MV-4-11 (cell line): ENCODE measurements at regions not wholly inside any gene's neighbourhood (a gene's known extent, or its start where the extent isn't known, plus 50 kb on each side); places are given as distances from the start of the nearest gene placed in this dataset.
A peak's percentile ranks its signal among the peaks of the same experiment; 100 is the strongest.

Experiments used
- DNase-seq: peaks from one replicate; lab custom pipeline; 2025; lab: John Stamatoyannopoulos, UW

DNA sequence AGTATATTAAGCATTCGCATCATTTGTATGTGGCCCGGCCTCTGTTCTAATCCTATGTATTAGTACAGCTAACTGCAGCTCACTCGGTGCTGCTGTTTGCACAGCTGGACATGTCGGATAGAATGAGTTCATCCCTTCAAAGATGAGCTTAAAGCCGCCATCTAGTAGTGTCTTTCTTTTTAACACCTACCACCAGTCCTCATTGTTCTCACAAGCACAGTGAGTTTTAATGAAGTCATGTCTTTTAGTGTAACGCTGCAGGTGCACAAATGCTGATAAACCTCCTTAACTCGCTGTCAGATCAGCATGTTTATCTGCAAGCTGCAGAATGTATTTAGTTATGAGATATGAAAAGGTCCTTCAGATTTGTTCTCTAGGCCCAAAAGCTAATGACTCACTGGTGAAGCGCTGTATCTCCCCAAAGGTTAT lies 247.5 kb downstream of the MTERF1 start:
- DNase-seq = no peak

DNA sequence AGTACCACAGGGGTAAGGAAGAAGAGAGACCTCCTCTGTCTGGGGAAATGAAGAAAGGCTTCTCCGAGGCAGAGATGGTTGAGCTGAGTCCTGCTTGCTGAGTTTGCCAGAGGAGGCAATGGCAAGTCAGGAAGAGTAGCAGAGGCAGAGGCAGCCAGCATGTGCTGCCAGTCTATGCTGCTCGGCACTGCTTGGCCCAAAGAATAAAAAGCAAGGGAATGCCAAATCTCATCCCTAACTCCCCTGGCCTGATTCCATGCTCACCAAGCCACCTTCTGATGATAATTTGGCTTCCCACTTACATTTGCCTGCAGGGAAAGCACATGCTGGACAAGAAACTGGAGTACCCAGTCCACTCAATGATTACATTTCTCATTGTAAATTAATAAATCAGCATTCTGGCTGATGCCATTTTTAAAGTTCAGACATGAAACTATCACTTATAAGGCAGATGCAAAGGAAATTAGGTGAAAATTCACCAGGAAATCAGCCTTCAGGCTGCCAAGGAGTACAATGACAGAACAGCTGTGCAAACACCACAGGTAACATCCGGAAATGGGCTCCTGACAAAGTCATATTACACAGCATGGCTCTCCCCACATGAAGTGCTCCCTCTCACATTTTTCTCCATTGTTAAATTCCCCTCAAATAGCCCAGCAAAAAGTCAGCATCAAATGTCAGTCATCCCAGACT lies 245.9 kb downstream of the MTERF1 start:
- no peak for DNase-seq

DNA sequence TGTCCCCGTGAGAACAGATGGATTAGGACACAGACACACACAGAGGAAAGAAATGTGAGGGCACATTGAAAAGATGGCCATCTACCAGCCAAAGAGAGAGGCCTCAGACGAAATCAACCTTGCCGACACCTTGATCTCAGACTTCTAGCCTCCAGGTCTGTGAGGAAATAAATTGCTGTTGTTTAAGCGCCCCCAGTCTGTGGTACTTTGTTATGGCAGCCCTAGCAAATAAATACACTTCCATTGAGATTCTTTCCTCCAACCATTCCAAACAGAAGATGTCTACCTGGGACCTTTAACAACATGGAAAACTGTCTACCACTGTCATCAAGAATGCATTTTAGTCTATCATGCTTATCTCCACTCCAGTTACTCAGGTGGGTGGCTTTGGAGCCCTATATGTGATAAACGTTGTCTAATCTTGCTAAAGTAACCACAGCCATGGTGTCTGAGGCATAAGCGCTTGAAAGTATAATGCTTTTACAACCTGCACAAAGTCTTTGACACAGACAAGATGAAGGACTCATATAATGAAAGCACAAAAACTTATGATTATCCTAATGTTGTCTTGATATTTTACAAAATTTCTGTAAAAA lies 244.3 kb downstream of the MTERF1 start:
- DNase-seq = peak; percentile 4

DNA sequence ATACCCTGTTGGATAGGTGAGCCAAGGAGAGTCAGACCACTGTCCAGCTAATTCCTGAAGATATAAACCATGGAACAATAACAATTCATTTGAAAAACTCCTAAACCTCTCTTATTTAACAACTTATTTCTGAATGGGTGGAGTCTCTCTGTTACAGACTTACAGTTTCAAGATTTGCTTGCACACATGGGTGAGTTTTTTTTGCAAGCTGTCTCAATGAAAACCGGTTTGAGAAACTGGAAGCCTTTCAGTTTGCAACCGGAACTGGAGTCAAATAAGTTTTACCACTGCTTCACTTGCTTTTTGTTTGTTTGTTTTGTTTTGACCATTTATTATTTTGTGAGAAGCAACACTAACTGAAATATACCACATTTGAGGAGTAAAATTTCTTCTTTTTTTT lies 243.8 kb downstream of the MTERF1 start:
- DNase-seq = no peak

DNA sequence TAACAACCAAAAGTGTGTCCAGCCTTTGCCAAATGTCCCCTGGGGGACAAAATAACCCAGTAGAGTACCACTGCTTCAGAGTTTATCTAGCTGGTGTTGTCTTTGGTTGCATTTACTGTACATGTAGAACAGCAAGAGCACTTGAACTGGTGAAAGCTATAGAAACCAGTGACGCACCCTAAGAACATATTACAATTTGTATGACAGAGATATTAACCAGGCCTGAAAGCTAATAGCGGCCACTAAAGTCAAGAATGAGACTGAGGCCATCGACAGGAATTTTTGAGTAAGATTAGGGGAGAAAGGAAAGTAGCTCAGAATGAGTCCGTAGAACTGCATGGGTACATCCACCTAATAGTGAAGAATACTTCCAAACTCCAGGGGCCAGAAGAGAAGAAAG lies 236.2 kb downstream of the MTERF1 start:
- DNase-seq = no peak

DNA sequence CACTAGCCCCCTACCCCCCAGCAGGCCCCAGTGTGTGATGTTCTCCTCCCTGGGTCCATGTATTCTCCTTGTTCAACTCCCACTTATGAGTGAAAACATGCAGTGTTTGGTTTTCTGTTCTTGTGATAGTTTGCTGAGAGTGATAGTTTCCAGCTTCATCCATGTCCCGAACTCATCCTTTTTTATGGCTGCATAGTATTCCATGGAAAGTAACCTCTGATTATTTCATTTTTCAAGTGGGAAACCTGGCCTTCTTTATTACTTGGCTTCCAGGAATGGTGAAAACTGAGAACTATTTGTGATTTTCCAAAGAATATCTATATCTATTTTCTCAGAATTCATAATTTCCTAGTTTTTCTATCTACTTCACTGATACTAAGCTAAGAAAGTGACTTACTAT lies 235.0 kb downstream of the MTERF1 start:
- DNase-seq = no peak

DNA sequence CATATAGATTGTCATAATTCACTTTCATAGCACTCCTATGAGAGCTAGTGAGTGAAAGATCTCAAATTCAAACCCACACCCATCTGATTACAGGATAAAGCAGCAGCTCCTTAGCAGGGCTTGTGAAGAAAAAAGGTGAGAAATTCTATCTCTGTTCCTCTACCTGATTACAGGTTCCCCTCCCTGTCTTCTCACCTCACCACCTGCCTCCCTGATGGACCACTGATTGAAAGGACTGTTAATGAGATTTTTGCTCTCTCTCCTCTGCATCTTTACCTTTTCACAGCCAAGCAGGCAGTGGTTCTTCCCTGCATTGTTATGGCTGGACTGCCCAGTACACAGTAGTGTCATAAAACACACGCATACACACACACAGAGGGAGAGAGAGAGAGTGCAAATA lies 228.5 kb downstream of the MTERF1 start:
- no peak for DNase-seq

DNA sequence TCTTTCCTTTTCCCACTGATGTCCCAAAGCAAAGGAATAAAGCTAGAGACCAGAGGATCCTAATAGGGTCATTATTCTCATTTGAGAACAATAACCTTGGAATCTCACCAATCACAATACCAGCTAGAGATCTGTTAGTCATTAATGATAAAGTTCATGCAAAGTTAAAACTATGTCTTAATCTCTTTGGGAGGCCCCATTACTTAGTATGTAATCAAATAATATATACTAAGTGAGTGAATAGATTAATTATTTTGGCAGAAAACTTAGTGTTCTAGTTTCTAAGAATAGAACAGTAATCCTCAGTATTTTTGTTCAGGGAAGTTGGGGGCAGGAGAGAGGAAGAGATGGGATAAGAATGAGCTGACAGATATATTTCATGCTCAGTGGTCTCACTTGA lies 227.2 kb downstream of the MTERF1 start:
- no peak for DNase-seq

DNA sequence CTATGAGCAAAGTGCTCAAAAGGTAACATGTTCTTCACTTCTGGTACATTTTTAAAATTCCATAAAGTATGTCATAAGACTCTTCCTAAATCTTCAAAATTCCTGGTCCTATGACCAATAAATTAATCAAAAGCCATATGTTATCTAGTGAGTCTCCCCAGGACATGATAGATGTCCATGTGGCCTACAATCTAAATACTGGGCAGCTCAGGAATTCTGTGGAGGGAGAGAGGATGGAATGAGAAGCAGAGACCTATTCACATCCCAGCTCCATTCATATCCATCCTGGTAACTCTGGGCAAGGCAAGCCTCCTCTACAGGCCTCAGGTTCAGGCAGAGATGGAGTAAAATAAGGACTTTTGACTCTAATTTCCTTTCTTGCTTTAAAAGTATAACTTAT lies 224.8 kb downstream of the MTERF1 start:
- no peak for DNase-seq

DNA sequence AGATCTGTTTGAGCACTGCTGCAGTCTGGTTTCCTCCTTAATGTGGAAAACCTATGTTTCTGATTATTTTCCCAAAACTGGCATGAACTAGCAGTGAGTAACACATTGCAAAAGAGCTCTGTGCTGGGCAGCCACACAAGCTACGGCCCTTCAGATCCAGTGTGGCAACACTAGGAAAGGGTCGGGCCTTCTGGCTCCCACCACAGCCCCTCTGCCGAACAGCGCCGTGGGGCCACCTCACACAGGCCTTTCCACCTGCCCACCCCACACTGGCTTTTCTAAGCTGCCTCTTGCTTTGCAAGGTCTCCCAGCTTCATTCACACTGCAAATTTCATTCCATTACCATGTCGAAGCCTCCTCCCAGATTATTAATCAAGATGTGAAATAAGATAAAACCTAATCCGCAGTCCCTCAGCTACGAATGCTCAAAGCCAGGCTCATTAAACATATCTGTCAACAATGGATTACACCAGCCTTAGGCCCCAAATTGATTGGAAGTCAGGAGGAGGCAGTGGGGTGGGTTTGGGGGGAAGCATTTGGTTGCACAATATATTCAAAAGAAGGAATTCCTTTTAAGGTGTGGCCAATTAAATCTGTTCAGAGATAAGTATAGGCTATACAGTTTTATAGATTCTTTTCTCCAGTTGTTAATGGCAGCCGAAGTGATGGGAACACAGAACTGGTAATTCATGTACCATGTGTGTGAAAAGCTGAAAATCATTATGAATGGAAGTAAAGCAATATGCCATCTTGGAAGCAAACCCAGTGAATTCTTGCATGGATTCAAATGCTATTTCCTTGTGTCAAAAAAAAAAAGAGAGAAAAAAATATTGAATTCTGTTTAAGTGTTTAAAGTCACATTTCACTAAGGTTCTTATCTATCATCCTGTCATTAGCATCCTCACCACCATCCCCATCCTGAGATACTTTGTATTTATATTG lies 223.7 kb downstream of the MTERF1 start:
- DNase-seq = no peak

DNA sequence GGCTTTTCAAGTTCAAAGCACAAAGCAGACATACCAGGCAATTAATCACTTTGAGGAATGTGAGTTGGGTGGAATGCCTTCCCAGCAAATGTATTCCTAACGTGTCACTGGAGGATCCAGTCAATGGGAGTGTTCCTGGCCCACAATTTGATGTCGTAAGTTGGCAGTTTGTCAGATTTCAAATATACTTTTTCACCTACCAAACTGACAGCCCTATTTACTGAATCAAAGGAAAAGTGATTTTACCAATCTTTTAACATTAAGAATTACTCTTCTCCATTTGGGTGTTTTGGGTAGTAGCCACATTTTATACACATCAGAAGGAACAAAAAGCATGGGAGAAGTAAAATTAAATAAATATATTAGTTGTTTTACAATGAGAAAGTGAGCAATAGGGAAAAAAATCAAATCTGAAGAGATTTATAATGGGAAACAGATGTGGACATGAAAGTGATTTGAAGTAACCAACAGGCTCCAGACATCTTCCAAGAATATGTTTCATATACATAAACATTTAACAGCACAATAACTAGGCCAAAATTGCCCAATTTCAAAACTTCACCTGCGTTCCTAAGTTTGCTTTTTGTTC lies 222.9 kb downstream of the MTERF1 start:
- no peak for DNase-seq

DNA sequence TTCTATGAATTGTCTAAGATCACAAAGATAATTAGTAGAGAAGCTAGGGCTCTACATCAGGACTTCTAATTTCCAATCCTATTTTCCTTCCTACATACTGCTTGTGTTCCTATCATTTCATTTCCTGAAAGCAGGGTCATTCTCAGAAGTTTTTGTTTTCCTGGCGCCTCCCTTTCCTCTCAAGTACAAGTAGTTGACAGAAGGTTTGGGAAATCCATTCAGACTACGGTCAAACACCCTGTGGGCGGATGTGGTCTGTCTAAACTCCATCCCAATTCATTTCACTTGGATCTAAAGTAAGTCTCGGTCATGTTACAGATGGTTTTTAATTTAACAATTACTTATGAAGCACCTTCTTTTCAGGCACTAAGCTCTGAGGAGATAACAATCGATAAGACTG lies 221.4 kb downstream of the MTERF1 start:
- DNase-seq = no peak

DNA sequence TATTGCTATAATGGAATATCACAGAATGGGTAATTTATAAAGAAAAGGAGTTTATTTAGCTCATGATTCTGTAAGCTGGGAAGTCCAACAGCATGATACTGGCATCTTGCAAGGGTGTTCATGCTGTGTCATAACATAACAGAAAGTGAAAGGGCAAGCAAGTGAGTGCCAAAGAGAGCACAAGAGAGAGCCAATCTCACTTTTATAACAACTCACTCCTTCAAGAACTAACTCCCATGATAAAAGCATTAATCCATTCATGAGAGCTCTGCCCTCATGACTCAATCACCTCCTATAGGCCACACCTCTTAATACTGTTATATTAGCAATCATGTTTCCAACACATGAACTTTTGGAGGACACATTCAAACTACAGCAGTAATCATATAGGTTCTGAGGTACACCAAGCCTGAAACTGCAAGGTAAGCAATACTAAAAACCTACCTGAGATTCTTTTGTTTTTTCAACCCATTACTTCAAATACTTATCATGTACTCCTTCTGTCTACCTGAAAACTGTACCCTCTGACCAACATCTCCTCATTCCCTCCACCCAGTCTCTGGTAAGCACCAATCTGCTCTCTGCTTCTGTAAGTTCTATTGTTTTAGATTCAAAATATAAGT lies 219.7 kb downstream of the MTERF1 start:
- DNase-seq = no peak

DNA sequence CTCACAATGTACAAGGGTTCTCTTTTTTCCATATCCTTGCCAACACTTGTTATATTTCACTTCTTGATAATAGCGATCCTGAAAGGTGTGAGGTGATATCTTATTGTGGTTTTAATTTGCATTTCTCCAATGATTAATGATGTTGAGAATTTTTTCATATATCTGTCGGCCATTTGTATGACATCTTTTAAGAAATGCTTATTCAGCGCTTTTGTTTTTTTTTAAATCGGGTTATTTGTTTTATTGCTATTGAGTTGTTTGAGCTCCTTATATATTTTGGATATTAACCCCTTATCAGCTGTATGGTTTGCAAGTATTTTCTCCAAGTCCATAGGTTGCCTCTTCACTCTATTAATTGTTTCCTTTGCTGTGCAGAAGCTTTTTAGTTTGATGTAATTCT lies 218.8 kb downstream of the MTERF1 start:
- no peak for DNase-seq

DNA sequence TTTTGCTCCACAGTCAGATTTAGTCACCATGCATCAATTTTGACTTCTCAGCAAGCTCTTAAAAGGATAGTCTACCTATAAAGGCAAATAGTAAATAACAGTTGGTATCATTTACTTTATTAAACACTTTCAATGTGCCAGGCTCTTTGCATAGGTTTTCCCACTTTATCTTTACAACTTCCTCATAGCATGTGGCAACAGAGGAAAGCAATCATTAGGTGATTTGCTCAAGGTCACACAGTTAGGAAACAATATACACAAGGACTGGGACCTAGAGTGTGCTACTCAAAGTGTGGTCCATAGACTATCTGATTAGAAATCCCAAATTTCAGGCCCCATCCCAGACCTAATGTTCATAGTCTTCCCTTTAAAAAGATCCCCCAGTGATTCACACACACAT lies 212.3 kb downstream of the MTERF1 start:
- no peak for DNase-seq

DNA sequence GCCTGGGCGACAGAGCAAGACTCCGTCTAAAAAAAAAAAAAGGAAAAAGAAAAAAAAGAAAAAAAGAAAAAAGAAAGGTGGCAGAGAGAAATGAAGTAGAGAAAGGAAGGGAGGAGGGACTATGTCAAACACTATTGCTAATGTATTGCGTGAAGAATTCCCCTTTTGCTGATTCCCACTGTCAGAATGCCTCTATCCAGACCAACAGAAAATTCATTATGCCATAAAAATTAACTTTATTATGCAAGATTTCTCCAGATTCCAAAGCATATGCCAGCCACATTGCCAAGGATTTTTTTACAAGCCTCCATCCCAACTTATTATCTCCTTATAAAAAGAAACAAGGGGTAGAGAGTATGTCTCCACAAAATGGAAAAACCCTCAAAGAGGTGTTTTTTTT lies 209.3 kb downstream of the MTERF1 start:
- no peak for DNase-seq

DNA sequence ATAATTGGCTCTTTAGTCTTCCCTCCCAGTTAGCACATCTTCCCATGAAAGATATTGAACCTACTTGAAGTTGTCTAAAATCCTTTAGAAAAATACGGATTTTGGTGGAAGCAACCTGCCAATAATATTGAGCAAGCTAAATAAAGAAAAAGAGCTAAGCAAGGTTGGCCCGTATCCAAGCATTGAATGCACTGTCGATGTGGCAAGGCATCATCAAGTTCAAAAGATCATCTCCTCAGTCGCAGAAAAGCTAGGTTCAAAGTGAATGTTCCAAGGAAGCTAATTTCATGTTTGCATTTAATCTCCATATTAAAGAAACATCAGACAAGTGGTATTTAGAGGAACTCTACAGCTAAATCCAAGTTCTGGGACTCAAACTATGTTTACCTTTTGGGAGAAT lies 206.0 kb downstream of the MTERF1 start:
- no peak for DNase-seq

DNA sequence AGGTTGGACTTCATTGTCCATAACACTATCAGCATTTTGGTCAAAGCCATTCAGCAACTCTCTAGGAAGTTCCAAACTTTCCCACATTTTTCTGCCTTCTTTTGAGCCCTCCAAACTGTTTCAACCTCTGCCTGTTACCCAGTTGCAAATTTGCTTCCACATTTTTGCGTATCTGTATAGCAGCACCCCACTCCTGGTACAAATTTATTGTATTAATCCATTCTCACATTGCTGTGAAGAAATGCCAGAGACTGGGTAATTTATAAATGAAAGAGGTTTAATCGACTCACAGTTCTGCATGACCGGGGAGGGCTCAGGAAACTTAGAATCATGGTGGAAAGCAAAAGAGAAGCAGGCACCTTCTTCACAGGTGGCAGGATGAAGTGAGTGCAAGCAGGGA lies 198.8 kb downstream of the MTERF1 start:
- no peak for DNase-seq

DNA sequence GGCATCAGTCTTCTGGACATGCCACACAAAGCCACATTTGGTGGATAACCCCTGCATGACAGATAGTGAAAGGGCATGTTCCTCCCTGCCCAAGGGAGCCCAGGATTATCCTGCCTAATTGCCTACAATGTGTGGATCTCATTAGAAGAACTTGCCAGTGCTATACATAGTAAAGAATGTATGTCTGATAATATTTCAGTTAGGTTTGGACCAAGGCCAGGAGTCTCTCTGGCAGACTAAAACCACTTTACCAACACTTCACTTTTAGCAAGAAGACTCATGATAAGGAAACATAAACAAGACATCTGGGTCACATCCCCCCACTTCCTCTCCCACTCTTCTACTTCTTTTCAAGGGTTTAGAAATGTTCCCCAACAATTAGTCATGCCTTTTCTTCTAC lies 196.7 kb downstream of the MTERF1 start:
- DNase-seq = peak; percentile 93

DNA sequence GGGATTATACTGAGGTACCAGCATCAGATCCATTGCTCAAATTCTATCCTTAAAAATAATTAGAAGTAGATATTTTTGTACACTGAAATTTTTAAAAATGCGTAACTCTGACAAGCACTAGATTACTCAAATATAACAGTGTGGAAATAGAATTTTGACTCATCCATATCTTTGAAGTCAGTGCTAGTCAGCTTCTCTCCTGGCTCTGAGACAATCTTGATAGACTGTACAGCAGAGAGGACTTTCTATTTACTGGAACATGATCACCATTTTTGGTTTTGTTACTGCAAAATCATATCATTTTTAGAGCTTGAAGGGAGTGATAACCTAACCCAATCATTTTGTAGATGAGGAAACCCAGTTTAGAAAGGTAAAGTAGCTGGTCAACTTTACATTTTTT lies 195.0 kb downstream of the MTERF1 start:
- DNase-seq = no peak

DNA sequence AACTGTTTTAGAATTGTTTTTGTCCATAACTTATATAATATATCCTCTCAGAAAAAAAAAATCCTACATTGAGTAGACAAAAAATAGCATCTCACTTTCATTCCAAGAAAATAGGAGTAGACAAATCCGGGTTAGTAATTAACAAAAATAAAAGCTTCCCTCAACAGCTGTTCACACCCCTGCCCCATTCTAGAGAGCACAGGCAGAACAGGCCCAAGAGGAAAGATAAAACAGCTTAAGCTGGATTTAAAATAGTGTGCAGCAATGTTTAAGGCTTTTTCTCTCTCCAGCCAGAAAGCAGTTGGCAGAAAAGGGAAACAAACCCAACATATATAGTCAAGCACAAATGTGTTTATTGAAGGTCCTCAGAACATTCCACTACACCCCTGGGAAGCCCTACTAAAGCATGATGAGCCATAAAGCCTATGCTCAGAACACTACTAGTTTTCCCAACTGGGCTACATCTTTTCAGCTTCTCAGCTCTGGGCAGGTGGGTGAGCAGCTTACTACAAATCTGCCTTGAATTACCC lies 189.9 kb downstream of the MTERF1 start:
- DNase-seq = no peak

DNA sequence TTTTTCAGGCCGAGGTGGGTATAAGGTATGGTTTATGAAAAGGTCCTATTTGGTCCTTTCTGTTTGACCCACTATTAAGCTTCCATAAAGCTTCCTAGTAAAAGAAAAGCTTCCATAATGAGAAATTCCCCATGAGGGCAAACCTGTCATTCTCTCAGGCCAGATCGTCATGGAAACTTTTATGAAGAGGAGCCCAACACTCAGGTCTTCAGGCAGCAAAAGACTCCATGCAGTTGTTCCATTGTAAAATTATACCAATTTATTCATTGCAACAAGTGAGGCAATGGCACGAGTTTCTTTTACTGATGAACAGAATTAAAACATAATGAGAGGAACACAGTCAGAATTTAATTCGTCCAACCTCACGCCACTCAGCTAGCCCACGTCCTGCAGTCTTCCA lies 188.6 kb downstream of the MTERF1 start:
- no peak for DNase-seq
